HCT116 (cell line): ENCODE measurements at regions not wholly inside any gene's neighbourhood (a gene's known extent, or its start where the extent isn't known, plus 50 kb on each side); places are given as distances from the start of the nearest gene placed in this dataset.

Experiments
- CTCF ChIP-seq, 3 experiments: fragments of 200-600 bp in 1 of 3; sonication (generic) in 1 of 3; IDR thresholded peaks in 2 of 3; conservative IDR thresholded peaks in 1 of 3; 2 replicates each; pipeline ENCODE4 v1.5.1; 2012 to 2017; ENCODE audit warnings: low read depth in 2 of 3, low read length in 2 of 3, antibody characterized with exemption in 1 of 3, borderline replicate concordance in 1 of 3, control low read depth in 1 of 3, mild to moderate bottlenecking in 1 of 3, mixed read lengths in 1 of 3, mixed run types in 1 of 3, moderate library complexity in 1 of 3; ENCODE audit not compliant: insufficient read depth in 1 of 3
- ELF1 ChIP-seq: IDR thresholded peaks from 2 replicates; pipeline ENCODE4 v1.6.1; 2012; ENCODE audit warnings: low read depth, borderline replicate concordance
- EZH2 ChIP-seq: fragments of 200-600 bp; sonication (generic); IDR thresholded peaks from 2 replicates; pipeline ENCODE4 v1.6.1; 2017; ENCODE audit warnings: antibody characterized with exemption, mixed run types
- YY1 ChIP-seq: IDR thresholded peaks from 2 replicates; pipeline ENCODE4 v1.6.1; 2011; ENCODE audit warnings: low read length, low read depth, moderate library complexity, mild to moderate bottlenecking; ENCODE audit not compliant: insufficient replicate concordance; ENCODE audit errors: extremely low read depth
- ZNF274 ChIP-seq: fragments of 200-500 bp; sonication (Bioruptor generic); IDR thresholded peaks from 2 replicates; pipeline ENCODE4 v1.6.1; 2014; ENCODE audit warnings: mild to moderate bottlenecking, low read depth, low read length, inconsistent platforms

DNA sequence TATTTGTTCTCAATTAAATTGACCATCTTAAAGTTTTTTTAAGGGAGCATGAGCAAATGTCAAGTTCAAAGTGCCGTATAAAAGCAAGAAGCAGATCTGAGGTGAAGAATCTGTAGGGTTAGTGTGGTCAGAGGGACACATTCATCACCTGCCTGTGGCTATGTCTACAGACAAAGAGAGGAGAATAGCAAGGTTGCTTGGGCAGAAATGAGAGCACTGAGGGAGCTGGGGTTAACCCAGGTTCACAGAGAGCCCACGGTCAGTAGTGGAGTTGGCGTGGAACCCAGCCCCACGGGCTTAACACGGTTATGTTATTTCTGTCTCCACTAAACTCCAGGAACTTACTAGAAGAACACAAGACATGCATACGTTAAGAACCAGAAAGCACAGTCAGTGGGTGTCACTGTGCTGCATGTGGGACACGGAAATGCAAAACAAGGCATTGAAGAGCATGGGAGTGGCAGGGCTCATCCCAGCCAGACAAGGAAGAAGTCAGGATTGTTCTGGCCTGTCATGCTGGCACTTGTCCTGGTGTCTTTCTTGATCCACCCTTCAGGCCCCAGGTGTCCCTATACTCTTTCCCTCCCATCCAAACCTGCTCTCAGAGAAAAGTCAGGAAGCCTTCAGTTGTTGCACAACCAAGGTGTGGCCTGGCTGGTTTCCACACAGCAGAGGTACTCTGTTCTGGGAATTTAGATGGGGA is 95.5 kb upstream of the IVNS1ABP start:
- no peak for TF ChIP-seq CTCF (IDR thresholded peaks at IDR 0.05 in 2 of 3, conservative IDR thresholded peaks at IDR 0.05 in 1 of 3; ENCODE audit: borderline replicate concordance in 1 of 3, insufficient read depth in 1 of 3, low read depth in 2 of 3, low read length in 2 of 3)
- TF ChIP-seq EZH2: no peak
- TF ChIP-seq YY1: no peak
- no peak for TF ChIP-seq ZNF274
- no peak for TF ChIP-seq ELF1
